ENCODE measurements at regions not wholly inside any gene's neighbourhood (a gene's known extent, or its start where the extent isn't known, plus 50 kb on each side); places are given as distances from the start of the nearest gene placed in this dataset.

DNA sequence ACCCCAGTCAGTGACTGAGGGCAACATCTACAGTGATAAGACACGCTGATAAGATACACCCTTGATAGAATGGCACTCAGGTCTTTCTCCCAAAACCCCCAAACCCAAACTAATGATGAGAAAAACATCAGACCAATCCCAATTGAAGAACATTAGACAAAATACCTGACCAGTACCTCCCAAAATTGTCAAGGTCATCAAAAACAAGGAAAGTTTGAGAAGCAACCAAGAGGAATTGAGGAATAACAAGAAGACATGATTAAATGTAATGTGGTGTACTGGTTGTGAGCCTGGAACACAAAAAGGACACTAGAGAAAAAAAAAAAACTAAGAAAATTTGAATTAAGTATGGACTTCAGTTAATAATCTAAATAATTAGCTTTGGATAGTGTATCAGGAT, 222.8 kb downstream of the GAS1 start:
- TF ChIP-seq EZH2phosphoT487 (IDR thresholded peaks at IDR 0.05; ENCODE audit: low read depth, severe bottlenecking, unreplicated experiment) (no peak), EZH2 (IDR thresholded peaks at IDR 0.05; ENCODE audit: borderline replicate concordance) (no peak)
- TF ChIP-seq, protein P1, sequence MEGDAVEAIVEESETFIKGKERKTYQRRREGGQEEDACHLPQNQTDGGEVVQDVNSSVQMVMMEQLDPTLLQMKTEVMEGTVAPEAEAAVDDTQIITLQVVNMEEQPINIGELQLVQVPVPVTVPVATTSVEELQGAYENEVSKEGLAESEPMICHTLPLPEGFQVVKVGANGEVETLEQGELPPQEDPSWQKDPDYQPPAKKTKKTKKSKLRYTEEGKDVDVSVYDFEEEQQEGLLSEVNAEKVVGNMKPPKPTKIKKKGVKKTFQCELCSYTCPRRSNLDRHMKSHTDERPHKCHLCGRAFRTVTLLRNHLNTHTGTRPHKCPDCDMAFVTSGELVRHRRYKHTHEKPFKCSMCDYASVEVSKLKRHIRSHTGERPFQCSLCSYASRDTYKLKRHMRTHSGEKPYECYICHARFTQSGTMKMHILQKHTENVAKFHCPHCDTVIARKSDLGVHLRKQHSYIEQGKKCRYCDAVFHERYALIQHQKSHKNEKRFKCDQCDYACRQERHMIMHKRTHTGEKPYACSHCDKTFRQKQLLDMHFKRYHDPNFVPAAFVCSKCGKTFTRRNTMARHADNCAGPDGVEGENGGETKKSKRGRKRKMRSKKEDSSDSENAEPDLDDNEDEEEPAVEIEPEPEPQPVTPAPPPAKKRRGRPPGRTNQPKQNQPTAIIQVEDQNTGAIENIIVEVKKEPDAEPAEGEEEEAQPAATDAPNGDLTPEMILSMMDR (IDR thresholded peaks at IDR 0.05; ENCODE audit: poor library complexity) = no peak
- WGBS (ENCODE audit: low lambda C conversion rate, missing lambda C conversion rate) = 96% methylated on average over 1 of the region's 1 CpG
- H3K27me3 ChIP-seq = no peaks in the 10 kb centered on the region
- no peaks in the 10 kb centered on the region for H3K9me2 ChIP-seq (replicated peaks; ENCODE audit: insufficient read depth)
- H4K20me1 ChIP-seq (ENCODE audit: insufficient read depth, poor library complexity, severe bottlenecking) = no peaks in the 10 kb centered on the region
- H3K27ac ChIP-seq = no peak overlapping the region
- no peak overlapping the region for H2AFZ ChIP-seq
- no peaks in the 10 kb centered on the region for H3K36me3 ChIP-seq (replicated peaks; ENCODE audit: insufficient read depth, low read depth)
- peaks cover 13% of the 10 kb centered on the region for H3K4me1 ChIP-seq (ENCODE audit: insufficient read depth)
- no peak overlapping the region for H3K4me3 ChIP-seq
- no peaks in the 10 kb centered on the region for H3K79me2 ChIP-seq
- no peak overlapping the region for H3K4me2 ChIP-seq
- H3K9me3 ChIP-seq (ENCODE audit: low read depth) = no peaks in the 10 kb centered on the region
- DNase-seq (ENCODE audit: low spot score) = no peak

DNA sequence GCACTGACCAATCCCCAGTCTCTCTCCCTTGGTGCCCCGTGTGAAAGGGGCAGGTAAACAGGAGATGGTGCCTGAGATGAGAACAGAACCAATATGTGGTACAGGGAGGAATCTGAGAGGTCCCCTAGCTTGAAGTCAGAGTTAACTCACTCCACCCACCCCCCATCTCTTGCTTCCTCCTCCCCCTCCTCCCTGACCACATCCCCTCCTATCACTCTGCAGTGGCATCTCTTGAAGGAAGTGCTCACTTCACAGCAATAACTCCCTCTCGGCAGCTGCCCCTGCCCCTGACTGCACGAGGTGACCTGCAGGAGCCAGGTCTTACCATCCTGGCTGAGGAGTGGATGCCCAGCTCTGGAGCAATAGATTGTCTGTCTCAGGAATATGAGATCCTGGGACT, 224.0 kb downstream of the GAS1 start:
- TF ChIP-seq EZH2 (IDR thresholded peaks at IDR 0.05; ENCODE audit: borderline replicate concordance) (no peak), EZH2phosphoT487 (IDR thresholded peaks at IDR 0.05; ENCODE audit: low read depth, severe bottlenecking, unreplicated experiment) (no peak)
- TF ChIP-seq, protein P1 (IDR thresholded peaks at IDR 0.05; ENCODE audit: poor library complexity) = no peak
- Histone ChIP-seq H3K27me3 (no peaks in the 10 kb centered on the region), H3K9me2 (replicated peaks; ENCODE audit: insufficient read depth) (no peaks in the 10 kb centered on the region), H3K4me2 (no peak overlapping the region), H3K36me3 (replicated peaks; ENCODE audit: insufficient read depth, low read depth) (no peaks in the 10 kb centered on the region), H3K4me3 (no peak overlapping the region), H3K27ac (no peak overlapping the region), H4K20me1 (ENCODE audit: insufficient read depth, poor library complexity, severe bottlenecking) (no peaks in the 10 kb centered on the region), H2AFZ (no peak overlapping the region), H3K4me1 (ENCODE audit: insufficient read depth) (peaks cover 13% of the 10 kb centered on the region), H3K9me3 (ENCODE audit: low read depth) (no peaks in the 10 kb centered on the region), H3K79me2 (no peaks in the 10 kb centered on the region)
- no peak for DNase-seq (ENCODE audit: low spot score)
- WGBS (ENCODE audit: low lambda C conversion rate, missing lambda C conversion rate) = 61% methylated on average over 3 of the region's 3 CpGs

DNA sequence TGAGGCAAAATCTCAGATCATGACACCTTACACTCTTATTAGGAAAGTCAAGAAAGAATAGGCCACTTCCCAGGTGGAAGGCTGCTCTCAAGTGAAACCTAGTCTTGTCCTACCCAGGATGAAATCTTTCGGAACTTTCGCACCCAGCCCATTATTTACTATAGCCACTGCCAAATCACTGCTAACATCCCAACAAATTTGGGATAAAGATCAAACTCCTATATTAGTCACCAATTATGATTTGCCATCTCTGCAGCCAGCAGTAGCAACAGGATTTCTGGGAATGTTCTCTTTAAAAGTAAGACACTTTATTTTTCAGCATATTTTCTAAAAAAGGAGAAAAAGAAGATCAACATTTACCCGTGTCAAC, 224.6 kb downstream of the GAS1 start:
- no peaks in the 10 kb centered on the region for H3K9me2 ChIP-seq (replicated peaks; ENCODE audit: insufficient read depth)
- H3K9me3 ChIP-seq (ENCODE audit: low read depth) = no peaks in the 10 kb centered on the region
- no peak for TF ChIP-seq EZH2 (IDR thresholded peaks at IDR 0.05; ENCODE audit: borderline replicate concordance)
- TF ChIP-seq EZH2phosphoT487 (IDR thresholded peaks at IDR 0.05; ENCODE audit: low read depth, severe bottlenecking, unreplicated experiment) = no peak
- TF ChIP-seq, protein P1 (IDR thresholded peaks at IDR 0.05; ENCODE audit: poor library complexity) = no peak
- H3K27ac ChIP-seq = peak overlapping the region; percentile 45
- H3K36me3 ChIP-seq (replicated peaks; ENCODE audit: insufficient read depth, low read depth) = no peaks in the 10 kb centered on the region
- DNase-seq (ENCODE audit: low spot score) = no peak
- WGBS (ENCODE audit: low lambda C conversion rate, missing lambda C conversion rate) = 70% methylated on average over 3 of the region's 3 CpGs
- H3K27me3 ChIP-seq = no peaks in the 10 kb centered on the region
- H3K79me2 ChIP-seq = no peaks in the 10 kb centered on the region
- H3K4me3 ChIP-seq = no peak overlapping the region
- H3K4me2 ChIP-seq = no peak overlapping the region
- peaks cover 13% of the 10 kb centered on the region for H3K4me1 ChIP-seq (ENCODE audit: insufficient read depth)
- H2AFZ ChIP-seq = no peak overlapping the region
- H4K20me1 ChIP-seq (ENCODE audit: insufficient read depth, poor library complexity, severe bottlenecking) = no peaks in the 10 kb centered on the region

Data from hepatocyte (in vitro differentiated cells).